ENCODE measurements at regions not wholly inside any gene's neighbourhood (a gene's known extent, or its start where the extent isn't known, plus 50 kb on each side); places are given as distances from the start of the nearest gene placed in this dataset.

DNA sequence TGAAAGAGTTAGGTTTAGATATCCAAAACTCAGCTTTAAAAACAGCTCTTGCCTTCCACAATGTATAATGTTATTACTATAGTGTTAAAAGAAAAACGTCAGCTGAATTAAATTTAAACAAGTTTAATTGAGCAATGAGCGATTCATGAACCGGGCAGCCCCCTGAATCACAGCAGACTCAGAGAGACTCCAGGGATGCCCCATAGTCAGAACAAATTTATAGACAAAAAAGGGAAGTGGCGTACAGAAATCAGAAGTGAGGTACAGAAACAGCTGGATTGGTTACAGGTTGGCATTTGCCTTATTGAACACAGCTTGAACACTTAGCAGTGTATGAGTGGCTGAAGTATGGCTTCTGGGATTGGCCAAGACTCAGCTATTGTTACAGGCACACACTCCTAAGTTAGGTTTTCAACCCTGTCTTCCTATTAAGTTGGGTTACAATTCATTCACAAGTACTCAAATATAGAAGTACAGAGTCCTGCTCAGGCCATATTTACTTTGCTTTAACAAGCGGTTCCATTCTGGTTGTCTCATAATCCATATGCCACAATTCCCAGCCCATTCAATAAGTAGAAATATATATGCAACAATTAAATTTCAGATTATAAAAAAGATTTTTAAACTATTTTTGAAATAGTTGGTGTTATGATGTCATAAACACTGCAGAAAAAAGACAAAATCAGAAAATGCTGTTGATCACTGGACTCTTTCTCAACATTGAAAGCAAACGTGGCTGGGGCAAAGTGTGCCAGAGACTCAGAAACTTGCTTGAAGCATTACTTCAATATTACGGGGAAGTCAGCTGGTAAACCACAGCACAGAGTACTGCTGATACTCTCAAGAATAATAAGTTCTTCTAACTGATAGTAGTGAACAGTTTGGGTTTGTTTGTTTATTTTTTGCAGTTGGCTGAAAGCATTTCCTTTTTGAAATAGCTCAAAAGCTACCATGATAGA is 459.7 kb downstream of the RAB28 start:
- Histone ChIP-seq H3K27me3 (ENCODE audit: control insufficient read depth, insufficient read depth, low read length) (no peaks in the 10 kb centered on the region), H4K8ac (ENCODE audit: low read depth in 2 of 2, low read length in 2 of 2) (no peak overlapping the region), H2BK20ac (ENCODE audit: low read depth, low read length) (no peak overlapping the region), H3K9ac (ENCODE audit: low read depth, low read length) (no peak overlapping the region), H3K9me1 (ENCODE audit: insufficient read depth, low read length) (no peaks in the 10 kb centered on the region), H3K56ac (ENCODE audit: extremely low read depth, insufficient read depth, low read length) (no peak overlapping the region), H4K20me1 (ENCODE audit: insufficient read depth, low read length) (no peaks in the 10 kb centered on the region), H4K91ac (ENCODE audit: insufficient read depth, low read depth, low read length) (no peak overlapping the region), H3K36me3 (ENCODE audit: control insufficient read depth, insufficient read depth, low read length) (no peaks in the 10 kb centered on the region), H3K27ac (ENCODE audit: insufficient read depth, low read length) (no peak overlapping the region), H3K79me1 (ENCODE audit: low read depth in 1 of 2, low read length in 2 of 2) (no peaks in the 10 kb centered on the region), H2BK5ac (ENCODE audit: low read depth, low read length, poor library complexity, severe bottlenecking) (no peak overlapping the region), H3K9me3 (ENCODE audit: control insufficient read depth, insufficient read depth, low read length) (peaks cover 7% of the 10 kb centered on the region), H2BK15ac (ENCODE audit: low read depth, low read length) (no peak overlapping the region), H3K18ac (ENCODE audit: low read depth, low read length) (no peak overlapping the region), H3K14ac (replicated peaks; ENCODE audit: low read depth, low read length) (no peak overlapping the region), H3K4ac (ENCODE audit: low read depth, low read length) (no peak overlapping the region), H3K4me3 (ENCODE audit: insufficient read depth, low read depth, low read length) (no peak overlapping the region), H3K23ac (ENCODE audit: low read depth, low read length) (no peak overlapping the region), H3K4me1 (ENCODE audit: control insufficient read depth, insufficient read depth, low read length) (no peaks in the 10 kb centered on the region), H3K4me2 (ENCODE audit: low read depth, low read length) (no peak overlapping the region), H2AFZ (replicated peaks; ENCODE audit: low read length, poor library complexity) (no peak overlapping the region), H4K5ac (ENCODE audit: low read depth, low read length) (no peak overlapping the region), H2AK9ac (replicated peaks; ENCODE audit: low read depth, low read length, poor library complexity) (no peak overlapping the region), H2AK5ac (ENCODE audit: low read depth, low read length) (no peak overlapping the region), H2BK120ac (ENCODE audit: low read depth, low read length) (no peak overlapping the region)
- ATAC-seq (ENCODE audit: low read depth) = no peak
- intact Hi-C loops (cut with micrococcal nuclease) (no loop called here), dilution Hi-C loops (cut with HindIII; ENCODE audit: low sequenced_read_pairs, unreplicated experiment) (no loop called here), in situ Hi-C loops (cut with MboI; ENCODE audit: low sequenced_read_pairs) (no loop called here)
- BruUV-seq (replicated peaks) = no TSS peak
- DNase-seq = no peak
- no CpG with 5 or more reads among the region's 7 CpGs for WGBS, 2 experiments (ENCODE audit: extremely low coverage in 2 of 2, insufficient read length in 1 of 2)
- ChIA-PET CTCF (no interaction called here), POLR2A (ENCODE audit: unreplicated experiment) (no interaction called here)
- no peak for TF ChIP-seq POLR2A (IDR thresholded peaks at IDR 0.05; ENCODE audit: low read depth, low read length)
- TF ChIP-seq FOS (IDR thresholded peaks at IDR 0.05; ENCODE audit: low read depth, low read length) = no peak
- no peak for TF ChIP-seq NFE2L2 (IDR thresholded peaks at IDR 0.05; ENCODE audit: low read depth, low read length)
- TF ChIP-seq MXI1 (IDR thresholded peaks at IDR 0.05; ENCODE audit: borderline replicate concordance, low read depth, low read length) = no peak
- TF ChIP-seq, protein P1, sequence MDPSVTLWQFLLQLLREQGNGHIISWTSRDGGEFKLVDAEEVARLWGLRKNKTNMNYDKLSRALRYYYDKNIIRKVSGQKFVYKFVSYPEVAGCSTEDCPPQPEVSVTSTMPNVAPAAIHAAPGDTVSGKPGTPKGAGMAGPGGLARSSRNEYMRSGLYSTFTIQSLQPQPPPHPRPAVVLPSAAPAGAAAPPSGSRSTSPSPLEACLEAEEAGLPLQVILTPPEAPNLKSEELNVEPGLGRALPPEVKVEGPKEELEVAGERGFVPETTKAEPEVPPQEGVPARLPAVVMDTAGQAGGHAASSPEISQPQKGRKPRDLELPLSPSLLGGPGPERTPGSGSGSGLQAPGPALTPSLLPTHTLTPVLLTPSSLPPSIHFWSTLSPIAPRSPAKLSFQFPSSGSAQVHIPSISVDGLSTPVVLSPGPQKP (IDR thresholded peaks at IDR 0.05; ENCODE audit: borderline replicate concordance, low read depth, low read length) = no peak
- TF ChIP-seq BHLHE40 (IDR thresholded peaks at IDR 0.05; ENCODE audit: low read depth, low read length) = no peak
- no peak for TF ChIP-seq RAD21 (IDR thresholded peaks at IDR 0.05; ENCODE audit: low read length)
- no peak for TF ChIP-seq CEBPB (IDR thresholded peaks at IDR 0.05; ENCODE audit: low read depth, low read length)
- no peak for TF ChIP-seq CHD1 (IDR thresholded peaks at IDR 0.05; ENCODE audit: low read depth, low read length)
- no peak for TF ChIP-seq SMC3 (IDR thresholded peaks at IDR 0.05; ENCODE audit: low read depth, low read length)
